GM12878 (cell line): ENCODE measurements at regions not wholly inside any gene's neighbourhood (a gene's known extent, or its start where the extent isn't known, plus 50 kb on each side); places are given as distances from the start of the nearest gene placed in this dataset.

Source experiments
- CBFB ChIP-seq: IDR thresholded peaks from 2 replicates; pipeline ENCODE4 v1.6.1; 2016; ENCODE audit warnings: antibody characterized with exemption, low read depth
- GABPA ChIP-seq: IDR thresholded peaks from 2 replicates; pipeline ENCODE4 v1.6.1; 2014; ENCODE audit warnings: antibody characterized with exemption, low read depth, mild to moderate bottlenecking, inconsistent platforms
- JUND ChIP-seq: IDR thresholded peaks from 2 replicates; pipeline ENCODE4 v1.6.1; 2012; ENCODE audit warnings: low read depth, mild to moderate bottlenecking, low read length, improper control_type of control experiment, moderate library complexity
- NR2C2 ChIP-seq: IDR thresholded peaks from 2 replicates; pipeline ENCODE4 v1.6.1; 2011; ENCODE audit warnings: borderline replicate concordance, low read depth; ENCODE audit not compliant: control insufficient read depth, insufficient read length
- POLR2A ChIP-seq: IDR thresholded peaks from 2 replicates; pipeline ENCODE4 v1.6.1; 2011; ENCODE audit warnings: low read depth, mild to moderate bottlenecking, low read length
- SP1 ChIP-seq: IDR thresholded peaks from one replicate; pipeline ENCODE4 v1.6.1; 2011; ENCODE audit warnings: low read depth, low read length

DNA sequence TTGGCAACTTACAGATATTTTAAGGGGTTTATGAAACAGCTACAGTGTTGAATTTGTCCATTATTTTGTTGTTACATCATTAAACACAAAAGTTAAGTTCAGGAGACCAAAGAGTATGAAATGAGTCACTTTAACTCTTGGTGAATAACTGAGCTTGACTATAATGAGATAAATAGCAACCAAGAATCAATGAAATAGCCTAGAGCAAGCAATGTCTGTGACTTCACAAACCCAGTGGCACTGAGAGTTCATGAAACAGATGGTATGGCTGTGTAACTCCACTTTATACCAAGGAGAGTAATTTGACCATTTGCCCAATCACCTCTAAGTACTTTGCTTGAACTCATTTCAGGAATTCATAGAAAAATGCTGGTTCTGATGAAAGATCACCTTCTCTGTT, 169.6 kb upstream of the GADL1 start:
- TF ChIP-seq NR2C2 (no peak), SP1 (no peak), JUND (no peak), GABPA (no peak), POLR2A (no peak), CBFB (no peak)
